Stomach smooth muscle (tissue), 2 donors: ENCODE measurements at regions not wholly inside any gene's neighbourhood (a gene's known extent, or its start where the extent isn't known, plus 50 kb on each side); places are given as distances from the start of the nearest gene placed in this dataset.

Source experiments
- H3K27ac ChIP-seq: one replicate; pipeline ENCODE4 v1.7.0; 2013; ENCODE audit warnings: mild to moderate bottlenecking, low read length, inconsistent platforms
- H3K27me3 ChIP-seq, 2 donors: one replicate each; pipeline ENCODE4 v1.7.0; 2013; ENCODE audit warnings: low read length in 2 of 2; ENCODE audit not compliant: insufficient read depth in 2 of 2, control insufficient read depth in 1 of 2
- H3K36me3 ChIP-seq, 2 donors: one replicate each; pipeline ENCODE4 v1.7.0; 2013; ENCODE audit warnings: low read length in 2 of 2; ENCODE audit not compliant: control insufficient read depth in 2 of 2, insufficient read depth in 2 of 2
- H3K4me1 ChIP-seq: one replicate; pipeline ENCODE4 v1.7.0; 2013; ENCODE audit warnings: low read length; ENCODE audit not compliant: control insufficient read depth, insufficient read depth
- H3K4me3 ChIP-seq, 2 donors: one replicate each; pipeline ENCODE4 v1.7.0; 2013; ENCODE audit warnings: low read length in 2 of 2
- H3K9ac ChIP-seq, 2 donors: one replicate each; pipeline ENCODE4 v1.7.0; 2013; ENCODE audit warnings: low read length in 2 of 2, mild to moderate bottlenecking in 1 of 2
- H3K9me3 ChIP-seq, 2 donors: one replicate each; pipeline ENCODE4 v1.7.0; 2013; ENCODE audit warnings: low read length in 2 of 2; ENCODE audit not compliant: control insufficient read depth in 2 of 2
- donor health status: healthy.
- donor health status: Pancreatic carcinoma.

GRCh38 chr3:74510261-74510818 lies 104.1 kb downstream of the CNTN3 start:
- H3K9me3 ChIP-seq = no peaks in the 10 kb centered on the region
- no peak overlapping the region for H3K9ac ChIP-seq
- H3K36me3 ChIP-seq = no peaks in the 10 kb centered on the region
- H3K27ac ChIP-seq = no peak overlapping the region
- no peak overlapping the region for H3K4me3 ChIP-seq
- H3K27me3 ChIP-seq = no peaks in the 10 kb centered on the region
- no peaks in the 10 kb centered on the region for H3K4me1 ChIP-seq

GRCh38 chr3:74507691-74508090 lies 106.8 kb downstream of the CNTN3 start:
- no peak overlapping the region for H3K9ac ChIP-seq
- no peak overlapping the region for H3K4me3 ChIP-seq
- H3K27ac ChIP-seq = no peak overlapping the region
- H3K36me3 ChIP-seq = no peaks in the 10 kb centered on the region
- no peaks in the 10 kb centered on the region for H3K27me3 ChIP-seq
- H3K9me3 ChIP-seq = no peaks in the 10 kb centered on the region
- no peaks in the 10 kb centered on the region for H3K4me1 ChIP-seq

- no peaks in the 10 kb centered on the region for H3K4me1 ChIP-seq
- no peak overlapping the region for H3K4me3 ChIP-seq
- H3K9ac ChIP-seq = no peak overlapping the region
- no peaks in the 10 kb centered on the region for H3K27me3 ChIP-seq
- no peak overlapping the region for H3K27ac ChIP-seq
- H3K9me3 ChIP-seq = no peaks in the 10 kb centered on the region
- H3K36me3 ChIP-seq = no peaks in the 10 kb centered on the region
Measured at GRCh38 chr3:74506246-74506645, 108.2 kb downstream of the CNTN3 start.

- H3K9ac ChIP-seq = no peak overlapping the region
- H3K4me3 ChIP-seq = no peak overlapping the region
- no peaks in the 10 kb centered on the region for H3K27me3 ChIP-seq
- no peak overlapping the region for H3K27ac ChIP-seq
- no peaks in the 10 kb centered on the region for H3K36me3 ChIP-seq
- no peaks in the 10 kb centered on the region for H3K9me3 ChIP-seq
- no peaks in the 10 kb centered on the region for H3K4me1 ChIP-seq
Measured at GRCh38 chr3:74501007-74501406, 113.5 kb downstream of the CNTN3 start.

- H3K4me3 ChIP-seq = no peak overlapping the region
- no peak overlapping the region for H3K9ac ChIP-seq
- H3K9me3 ChIP-seq = no peaks in the 10 kb centered on the region
- no peaks in the 10 kb centered on the region for H3K36me3 ChIP-seq
- no peak overlapping the region for H3K27ac ChIP-seq
- no peaks in the 10 kb centered on the region for H3K4me1 ChIP-seq
- no peaks in the 10 kb centered on the region for H3K27me3 ChIP-seq
Measured at GRCh38 chr3:74500257-74500656, 114.2 kb downstream of the CNTN3 start.

- H3K9ac ChIP-seq = no peak overlapping the region
- no peak overlapping the region for H3K4me3 ChIP-seq
- no peaks in the 10 kb centered on the region for H3K9me3 ChIP-seq
- H3K36me3 ChIP-seq = no peaks in the 10 kb centered on the region
- H3K4me1 ChIP-seq = no peaks in the 10 kb centered on the region
- H3K27ac ChIP-seq = no peak overlapping the region
- no peaks in the 10 kb centered on the region for H3K27me3 ChIP-seq
Measured at GRCh38 chr3:74491874-74492273, 122.6 kb downstream of the CNTN3 start.

- no peaks in the 10 kb centered on the region for H3K36me3 ChIP-seq
- H3K9ac ChIP-seq = no peak overlapping the region
- H3K27ac ChIP-seq = no peak overlapping the region
- H3K27me3 ChIP-seq = no peaks in the 10 kb centered on the region
- H3K4me3 ChIP-seq = no peak overlapping the region
- H3K4me1 ChIP-seq = no peaks in the 10 kb centered on the region
- no peaks in the 10 kb centered on the region for H3K9me3 ChIP-seq
Measured at GRCh38 chr3:74489050-74489792, 125.2 kb downstream of the CNTN3 start.

- H3K4me1 ChIP-seq = no peaks in the 10 kb centered on the region
- no peak overlapping the region for H3K27ac ChIP-seq
- H3K36me3 ChIP-seq = no peaks in the 10 kb centered on the region
- no peak overlapping the region for H3K9ac ChIP-seq
- H3K9me3 ChIP-seq = no peaks in the 10 kb centered on the region
- H3K4me3 ChIP-seq = no peak overlapping the region
- no peaks in the 10 kb centered on the region for H3K27me3 ChIP-seq
Measured at GRCh38 chr3:74479915-74480314, 134.5 kb downstream of the CNTN3 start.

GRCh38 chr3:74470313-74470712 lies 144.1 kb downstream of the CNTN3 start:
- no peaks in the 10 kb centered on the region for H3K36me3 ChIP-seq
- no peak overlapping the region for H3K27ac ChIP-seq
- H3K9ac ChIP-seq = no peak overlapping the region
- no peaks in the 10 kb centered on the region for H3K4me1 ChIP-seq
- no peaks in the 10 kb centered on the region for H3K27me3 ChIP-seq
- H3K9me3 ChIP-seq = no peaks in the 10 kb centered on the region
- H3K4me3 ChIP-seq = no peak overlapping the region

GRCh38 chr3:74469713-74470112 lies 144.7 kb downstream of the CNTN3 start:
- H3K36me3 ChIP-seq = no peaks in the 10 kb centered on the region
- H3K27me3 ChIP-seq = no peaks in the 10 kb centered on the region
- H3K9ac ChIP-seq = no peak overlapping the region
- no peaks in the 10 kb centered on the region for H3K4me1 ChIP-seq
- H3K27ac ChIP-seq = no peak overlapping the region
- no peaks in the 10 kb centered on the region for H3K9me3 ChIP-seq
- no peak overlapping the region for H3K4me3 ChIP-seq

- Histone ChIP-seq H3K9ac (no peak overlapping the region), H3K27ac (no peak overlapping the region), H3K36me3 (no peaks in the 10 kb centered on the region), H3K4me3 (no peak overlapping the region), H3K27me3 (no peaks in the 10 kb centered on the region), H3K4me1 (no peaks in the 10 kb centered on the region), H3K9me3 (no peaks in the 10 kb centered on the region)
Measured at GRCh38 chr3:74469151-74469550, 145.3 kb downstream of the CNTN3 start.
